HG03175 (cell line): ENCODE measurements at regions not wholly inside any gene's neighbourhood (a gene's known extent, or its start where the extent isn't known, plus 50 kb on each side); places are given as distances from the start of the nearest gene placed in this dataset.

ENCODE experiments used
- ATAC-seq: cut with Tn5 transposase; IDR thresholded peaks from one replicate; pipeline ENCODE4 v1.9.1; 2021; ENCODE audit warnings: mild to moderate bottlenecking, moderate library complexity; ENCODE audit not compliant: unreplicated experiment

DNA sequence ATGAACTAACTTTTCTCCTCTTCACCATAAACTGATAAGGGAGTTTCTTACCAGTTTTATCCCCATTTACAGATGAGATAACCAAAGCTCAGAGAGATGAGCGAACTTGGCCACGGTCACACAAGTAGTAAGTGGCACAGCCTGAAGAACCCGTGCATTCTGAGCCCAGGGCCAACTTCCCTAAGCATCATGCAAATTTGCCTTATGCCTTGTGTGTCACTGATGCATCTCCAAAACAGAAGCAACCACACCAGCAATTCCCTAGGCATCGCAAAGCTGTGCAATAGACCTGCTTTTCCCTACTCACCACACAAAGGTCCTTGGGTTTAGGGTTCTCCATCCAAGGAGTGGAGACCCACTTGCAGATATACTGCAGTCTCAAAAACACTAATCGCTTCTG lies 304.5 kb upstream of the KAZN start:
- no peak for ATAC-seq

DNA sequence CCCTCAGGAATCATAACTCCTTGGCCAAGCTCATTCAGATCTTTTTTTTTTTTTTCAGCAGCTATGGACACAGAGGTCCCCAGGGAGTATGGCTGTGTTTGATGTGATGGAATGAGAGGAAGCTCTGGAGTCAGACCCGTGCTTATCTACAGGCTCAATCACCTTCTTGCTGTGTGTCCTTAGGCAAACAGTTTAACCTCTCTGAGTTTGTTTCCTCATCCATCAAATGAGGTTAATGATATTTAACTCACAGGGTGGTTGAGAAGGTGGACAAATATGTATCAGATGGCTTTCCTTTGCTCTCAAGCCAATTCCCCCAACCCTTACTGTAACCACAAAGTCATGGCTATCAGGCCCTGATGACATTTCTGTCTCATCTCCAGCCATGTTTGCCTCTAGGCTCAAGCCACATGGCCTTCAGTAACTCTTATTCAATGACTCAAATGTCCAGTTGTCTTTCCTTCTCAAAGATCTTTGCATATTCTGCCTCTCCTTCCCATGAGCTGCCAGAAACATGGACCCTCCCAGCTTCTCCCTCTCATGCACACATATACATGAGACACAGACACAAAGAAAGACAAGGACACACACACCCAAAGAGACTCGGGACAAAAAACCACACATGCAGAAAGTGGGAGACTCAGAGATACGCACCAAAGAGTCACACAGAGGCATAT lies 303.5 kb upstream of the KAZN start:
- no peak for ATAC-seq

DNA sequence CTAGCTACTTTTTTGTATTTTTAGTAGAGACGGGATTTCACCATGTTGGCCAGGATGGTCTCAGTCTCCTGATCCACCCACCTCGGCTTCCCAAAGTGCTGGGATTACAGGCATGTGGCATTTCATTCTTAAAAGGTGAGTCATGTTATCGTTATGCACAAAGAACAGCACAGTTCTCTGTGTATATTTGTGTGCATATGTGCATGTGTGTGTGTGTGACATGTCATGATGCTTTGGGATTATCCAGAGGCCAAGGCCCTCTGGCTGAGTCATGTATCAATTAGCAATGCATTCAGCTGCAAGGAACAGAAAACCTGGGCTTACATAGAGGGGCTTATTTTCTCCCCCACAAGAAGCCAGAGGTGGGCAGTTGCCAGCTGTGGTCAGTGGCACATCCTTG lies 301.7 kb upstream of the KAZN start:
- no peak for ATAC-seq

DNA sequence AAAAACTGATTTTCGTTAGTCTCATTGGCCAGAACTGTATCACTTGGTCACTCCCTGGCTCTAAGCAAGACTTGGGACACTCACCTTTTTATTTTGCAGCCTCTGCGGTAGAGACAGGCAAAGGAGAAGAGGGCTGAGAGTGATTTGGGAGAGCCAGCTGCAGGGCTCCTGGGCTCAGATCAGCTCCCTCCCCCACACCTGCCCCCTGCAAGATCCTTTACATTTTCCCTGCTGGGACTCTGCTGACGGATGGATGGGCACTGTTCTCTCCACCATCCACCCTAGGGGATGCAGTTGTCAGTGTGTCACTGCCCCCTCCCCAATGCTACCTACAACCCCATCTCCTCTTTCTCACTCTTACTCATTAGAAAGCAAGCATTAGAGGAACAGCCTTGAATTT lies 301.1 kb upstream of the KAZN start:
- ATAC-seq = no peak

DNA sequence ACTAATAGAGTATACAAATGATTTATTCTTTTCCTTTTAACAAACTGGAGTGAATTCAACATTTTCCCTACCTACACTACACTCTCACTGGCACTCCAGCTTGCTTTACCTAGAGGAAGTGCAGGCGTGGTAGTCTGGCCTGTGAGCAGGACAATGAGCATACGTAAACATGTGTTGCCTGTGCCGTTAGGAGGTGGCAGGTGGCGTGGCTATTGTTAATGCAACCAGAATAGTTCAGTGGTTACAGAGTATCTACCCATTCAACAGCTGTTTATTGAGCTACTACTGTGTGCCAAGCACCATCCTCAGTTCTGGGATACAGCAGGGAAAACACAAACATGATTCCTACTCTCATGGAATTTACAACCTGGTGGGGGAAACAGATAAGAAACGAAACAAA lies 299.7 kb upstream of the KAZN start:
- ATAC-seq = no peak

DNA sequence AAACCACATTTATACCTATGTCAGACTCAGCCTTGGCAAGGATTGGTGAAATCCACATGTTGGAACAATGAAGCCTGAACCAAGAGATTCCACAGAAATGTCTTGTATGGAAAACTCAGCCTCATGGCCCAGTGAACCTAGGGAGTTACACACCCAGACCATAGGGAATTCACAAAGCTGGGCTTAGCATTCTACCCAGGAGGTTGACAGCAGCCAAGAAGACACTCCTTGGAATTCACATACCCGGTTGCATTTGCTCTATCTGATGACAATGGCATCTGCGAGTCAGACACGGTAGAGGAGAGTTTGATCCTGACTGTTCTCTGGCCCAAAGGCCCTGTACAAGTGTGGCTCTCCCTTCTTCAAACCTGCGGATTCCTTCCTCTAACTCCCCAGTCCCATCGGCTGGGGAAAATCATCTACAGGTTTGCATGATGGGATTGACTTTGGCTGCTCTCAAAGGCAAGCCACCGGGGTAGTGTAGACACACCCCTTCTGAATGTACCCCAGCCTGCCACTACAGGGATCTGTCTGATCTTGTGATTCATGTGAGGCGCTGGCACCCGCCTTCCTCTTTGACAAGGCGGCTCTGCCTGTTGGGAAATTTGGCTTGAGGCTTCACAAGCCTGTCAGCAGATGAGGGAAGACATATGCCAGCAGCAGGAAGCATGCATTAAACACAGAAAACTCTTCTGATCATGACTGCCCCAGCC lies 297.3 kb upstream of the KAZN start:
- no peak for ATAC-seq

DNA sequence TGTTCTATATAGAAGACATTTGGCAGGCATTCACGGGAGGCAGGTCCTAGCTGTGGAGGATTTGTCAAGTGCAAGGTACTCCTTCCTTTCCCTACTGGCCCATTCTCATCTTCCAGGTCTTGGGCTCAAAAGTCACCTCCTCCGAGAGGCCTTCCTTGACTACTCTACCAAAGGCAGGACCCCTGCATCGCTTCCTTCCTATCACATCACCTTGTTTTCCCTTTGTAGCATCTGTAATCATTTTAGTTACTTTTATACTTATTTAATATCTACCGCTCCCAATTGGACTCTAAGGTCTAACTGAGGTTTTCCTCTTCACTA lies 296.8 kb upstream of the KAZN start:
- no peak for ATAC-seq

DNA sequence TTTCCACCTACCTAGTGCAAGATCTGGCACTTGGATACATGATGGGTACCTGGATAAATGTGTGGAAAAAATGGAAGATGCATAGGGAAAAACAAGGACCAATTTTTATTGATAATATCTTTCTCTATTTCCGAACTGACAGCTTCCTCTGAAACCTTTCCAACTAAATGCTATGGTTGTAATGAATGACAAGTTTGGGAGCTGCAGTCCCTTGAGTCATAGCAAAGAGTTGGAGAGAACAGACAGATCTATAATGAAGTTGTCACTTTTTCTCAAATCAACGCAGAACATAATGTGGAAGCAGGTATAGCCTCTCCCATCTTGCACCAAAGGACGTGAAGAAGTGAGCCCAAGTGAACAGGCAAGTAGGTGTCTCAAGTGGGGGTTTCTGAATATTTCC lies 296.5 kb upstream of the KAZN start:
- no peak for ATAC-seq

DNA sequence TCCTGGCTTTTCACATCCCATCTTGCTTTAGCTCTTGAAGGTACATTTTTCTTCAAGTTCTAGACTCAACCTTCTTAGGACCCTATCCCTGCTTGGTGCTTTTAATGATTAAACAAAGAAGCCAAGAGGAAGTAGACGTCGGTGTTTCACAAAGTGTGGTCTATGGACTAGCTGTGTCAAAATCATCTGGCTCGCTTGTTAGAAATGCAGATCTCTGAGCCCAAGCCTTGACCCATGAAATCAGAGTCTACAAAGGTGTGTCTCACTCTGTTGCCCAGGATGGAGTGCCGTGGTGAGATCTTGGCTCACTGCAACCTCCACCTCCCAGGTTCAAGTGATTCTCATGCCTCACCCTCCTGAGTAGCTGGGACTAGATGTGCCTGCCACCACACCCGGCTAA lies 295.5 kb upstream of the KAZN start:
- no peak for ATAC-seq

DNA sequence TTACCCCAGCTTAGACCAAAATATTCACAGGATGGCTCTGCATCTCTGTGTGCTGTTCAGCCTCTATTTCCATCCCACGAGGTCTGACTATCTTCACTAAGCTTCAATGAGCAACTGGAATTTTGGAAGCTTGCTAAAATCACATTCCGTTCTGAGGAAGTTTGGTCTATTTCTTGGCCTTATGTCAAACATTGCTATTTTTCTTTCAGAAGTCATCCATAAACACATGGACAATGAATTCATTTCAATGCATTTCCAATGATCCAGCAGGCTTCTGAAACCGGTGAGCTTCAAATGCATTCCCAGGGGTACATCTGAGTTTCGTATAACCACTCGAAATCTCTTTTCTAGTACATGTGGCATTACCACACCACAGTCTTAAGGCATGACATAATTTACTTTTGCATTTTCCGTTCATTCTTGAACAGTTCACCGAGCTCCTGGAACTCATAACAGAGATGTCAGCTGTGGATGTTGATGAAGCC lies 294.1 kb upstream of the KAZN start:
- no peak for ATAC-seq

DNA sequence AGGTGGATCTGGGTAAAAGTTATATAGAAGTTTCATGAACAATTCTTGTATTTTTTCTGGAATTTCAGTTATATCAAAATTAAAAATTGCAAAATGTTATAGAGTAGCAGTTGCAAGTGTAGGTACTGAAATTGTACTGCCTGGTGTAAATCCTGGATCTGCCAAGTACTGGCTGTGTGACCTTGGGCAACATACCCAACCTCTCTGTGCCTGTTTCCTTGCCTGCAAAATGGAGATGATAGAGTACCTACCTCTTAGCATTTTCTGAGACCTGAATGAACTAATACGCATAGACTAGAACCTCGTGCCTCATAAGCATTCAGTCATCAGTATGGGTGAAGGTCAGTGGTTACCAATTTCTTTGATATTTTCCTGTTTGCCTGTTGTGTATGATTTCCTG lies 290.0 kb upstream of the KAZN start:
- ATAC-seq = no peak

DNA sequence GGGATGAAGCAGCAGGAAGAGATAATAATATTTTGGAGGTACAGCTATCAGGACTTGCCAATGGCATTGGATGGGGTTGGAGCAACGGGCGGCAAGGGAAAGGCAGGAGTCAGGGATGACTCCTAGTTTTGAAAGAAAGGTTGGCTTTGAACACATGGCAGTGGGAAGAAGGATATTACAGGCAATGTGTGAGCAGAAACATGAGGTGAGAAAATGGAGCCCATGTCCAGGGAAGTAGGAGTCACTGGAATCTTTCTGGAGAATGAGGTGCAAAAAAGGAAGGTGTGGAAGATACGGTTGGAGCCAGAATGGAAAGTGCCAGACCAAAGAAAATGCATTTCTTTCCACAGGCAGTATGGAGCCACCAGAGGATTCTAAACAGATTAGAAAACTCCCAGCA lies 288.5 kb upstream of the KAZN start:
- ATAC-seq = no peak

DNA sequence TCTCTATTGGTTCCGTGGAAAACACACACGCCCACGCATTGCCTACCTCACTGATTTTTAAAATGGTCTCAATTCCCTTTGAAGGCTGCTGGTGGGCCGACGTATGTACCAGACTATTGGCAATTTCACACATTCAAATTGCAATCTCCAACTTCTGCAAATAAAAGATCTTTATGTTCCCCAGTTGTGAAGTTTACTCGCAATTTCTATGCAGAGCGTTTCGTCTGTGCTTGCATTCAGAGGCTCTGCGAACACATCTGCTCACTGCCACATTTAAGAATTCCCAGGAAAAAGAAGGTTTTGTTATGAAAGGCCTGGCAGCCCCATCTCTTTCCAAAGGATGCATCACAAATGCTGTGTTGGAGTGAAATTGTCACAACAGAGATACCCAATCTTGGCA lies 288.0 kb upstream of the KAZN start:
- ATAC-seq = no peak

DNA sequence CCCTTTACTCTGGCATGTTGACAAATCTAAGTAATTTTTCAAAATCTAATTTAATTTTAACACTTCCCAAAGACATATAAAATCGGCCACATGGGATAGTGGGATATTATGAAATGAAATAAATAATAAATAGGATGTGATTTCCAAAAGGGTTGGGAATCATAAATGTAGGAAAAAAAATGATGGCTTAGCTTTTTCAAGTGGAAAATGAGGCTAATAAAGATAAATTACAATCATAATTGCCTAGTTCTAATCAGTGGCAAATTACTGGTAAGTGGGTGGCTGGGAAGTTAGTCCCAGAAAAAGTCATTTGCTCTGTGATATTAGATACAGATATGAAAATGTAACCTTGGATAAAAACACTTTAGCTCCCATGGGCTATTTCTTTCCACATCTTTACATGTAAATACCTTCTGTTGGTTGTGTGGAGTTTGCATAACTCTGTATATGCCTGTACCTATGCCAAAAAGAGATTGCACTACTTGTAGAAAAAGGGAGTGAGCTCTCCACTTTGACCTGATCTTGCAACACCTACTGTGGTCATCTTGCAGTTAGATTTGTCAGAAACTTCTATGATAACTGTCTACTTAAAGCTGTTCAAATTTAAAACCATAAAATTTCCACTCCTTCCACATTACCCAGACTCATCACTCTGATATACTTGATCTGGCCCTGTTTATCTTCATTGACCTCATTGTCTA lies 284.6 kb upstream of the KAZN start:
- ATAC-seq = no peak

DNA sequence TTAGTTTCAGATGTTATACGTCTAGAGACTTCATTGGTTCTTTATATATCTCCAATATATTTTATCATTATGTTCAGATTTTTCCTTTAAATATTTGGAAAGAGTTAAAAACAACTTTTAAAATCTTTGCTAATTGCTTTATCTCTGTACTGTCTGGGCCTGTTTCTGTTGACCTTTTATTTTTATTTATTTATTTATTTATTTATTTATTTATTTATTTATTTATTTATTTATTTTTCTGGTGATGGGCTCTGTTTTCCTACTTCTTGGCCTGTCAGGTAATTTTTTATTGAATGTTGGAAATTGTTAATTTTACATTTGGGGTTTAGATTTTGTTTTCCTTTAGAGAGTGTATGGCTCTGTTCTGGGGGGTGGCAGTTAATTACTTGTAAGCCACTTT lies 279.7 kb upstream of the KAZN start:
- no peak for ATAC-seq

DNA sequence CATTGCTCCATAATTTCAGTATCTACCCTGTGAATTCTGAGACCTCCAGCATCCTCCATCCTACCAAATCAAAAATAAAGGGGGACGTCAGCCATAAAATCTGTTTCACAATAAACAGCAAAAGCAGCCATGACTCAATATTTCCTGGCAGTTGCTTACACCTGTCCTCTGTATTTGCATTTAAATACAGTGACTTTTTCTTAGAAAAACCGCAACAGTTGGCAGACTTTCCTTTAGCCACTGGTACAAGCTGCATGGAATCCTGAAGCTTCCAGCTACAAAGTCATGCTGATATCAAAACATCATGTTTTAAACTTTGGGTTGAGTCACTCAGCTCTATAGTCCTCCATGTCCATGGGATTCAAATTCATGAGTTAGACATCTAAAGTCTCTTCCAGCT lies 278.0 kb upstream of the KAZN start:
- no peak for ATAC-seq

DNA sequence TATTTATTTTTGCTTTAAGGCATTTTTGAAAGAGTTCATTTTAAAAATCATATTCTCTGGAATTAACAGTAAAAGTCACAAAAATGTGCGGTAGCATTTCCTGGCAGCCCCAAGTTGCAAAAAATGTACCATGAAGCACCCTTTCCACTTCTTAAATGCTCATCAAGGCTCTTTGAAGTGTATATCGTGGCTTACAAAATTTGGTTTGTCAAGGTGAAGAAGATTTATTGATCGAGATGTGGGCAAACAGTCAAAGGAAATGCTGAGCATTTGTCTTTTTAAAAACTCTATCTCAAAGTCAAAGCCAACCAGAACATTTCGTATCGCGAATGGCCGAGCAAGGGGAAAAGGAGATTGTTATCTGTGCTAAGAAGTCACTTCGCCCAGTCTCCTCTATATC lies 277.5 kb upstream of the KAZN start:
- no peak for ATAC-seq

DNA sequence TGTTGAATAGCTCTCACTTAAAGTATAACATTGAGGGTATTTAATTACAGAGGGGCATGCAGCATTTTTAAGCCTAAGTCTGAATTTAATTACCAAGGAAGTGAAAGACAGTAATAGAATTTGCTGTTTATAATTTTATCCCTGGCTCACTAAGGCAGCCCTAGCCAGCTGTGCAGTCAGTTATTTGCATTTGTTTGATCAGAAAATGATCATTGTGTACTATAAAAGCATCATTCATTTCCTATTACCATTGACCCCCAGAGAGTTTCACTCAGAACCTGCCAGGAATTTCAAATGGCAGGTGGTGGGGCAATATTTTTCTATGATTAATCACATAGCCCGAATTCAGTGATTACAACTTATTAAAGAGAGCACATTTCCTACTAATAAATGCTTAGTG lies 277.1 kb upstream of the KAZN start:
- ATAC-seq = no peak

DNA sequence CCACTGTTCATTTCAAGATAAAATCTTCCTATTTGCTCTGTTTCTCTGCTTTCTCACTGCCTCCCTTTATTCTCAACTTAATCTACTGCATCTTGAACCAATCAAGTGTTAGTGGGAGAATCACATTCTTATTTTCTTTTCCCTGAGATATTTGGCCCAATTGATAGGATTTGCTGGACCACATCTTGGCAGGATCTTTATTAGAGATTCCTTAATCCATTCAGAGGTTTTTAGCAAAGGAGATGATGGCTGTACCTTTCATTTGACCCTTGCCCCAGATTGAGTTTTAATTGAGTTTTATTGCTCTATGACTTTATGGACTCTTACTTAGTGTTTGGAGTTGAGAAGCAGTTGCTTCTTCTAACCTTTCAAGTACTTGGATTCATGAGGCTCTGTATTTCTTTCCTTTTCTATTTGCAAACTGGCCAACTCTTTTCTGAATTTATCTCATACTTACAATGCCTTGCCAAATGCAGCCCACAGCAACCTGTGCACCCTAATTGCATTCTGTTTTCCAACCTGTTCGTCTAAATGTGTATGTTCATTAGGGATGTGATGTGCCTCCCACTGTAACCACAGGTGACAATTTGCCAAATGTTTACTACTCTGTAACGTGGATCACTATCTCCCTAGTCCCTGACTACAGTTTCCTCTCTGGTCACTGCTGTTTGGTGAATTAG lies 274.8 kb upstream of the KAZN start:
- ATAC-seq = no peak

DNA sequence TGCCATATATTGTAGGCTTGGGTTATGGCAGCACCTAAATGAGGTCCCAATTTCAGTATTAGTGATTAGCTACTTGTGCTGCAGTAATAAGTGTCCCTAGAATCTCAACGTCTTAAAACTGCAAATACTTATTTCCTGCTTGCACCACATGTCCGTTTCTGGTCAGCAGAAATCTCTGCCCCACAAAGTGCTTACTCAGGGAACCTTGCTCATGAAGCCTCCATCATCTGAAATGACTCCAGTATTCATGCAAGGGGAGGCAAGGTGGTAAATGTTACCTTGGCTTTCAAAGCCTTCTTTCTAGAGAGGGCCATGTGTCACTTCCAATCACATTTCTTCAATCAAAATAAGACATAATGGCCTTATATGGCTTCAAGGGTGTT lies 274.2 kb upstream of the KAZN start:
- no peak for ATAC-seq

DNA sequence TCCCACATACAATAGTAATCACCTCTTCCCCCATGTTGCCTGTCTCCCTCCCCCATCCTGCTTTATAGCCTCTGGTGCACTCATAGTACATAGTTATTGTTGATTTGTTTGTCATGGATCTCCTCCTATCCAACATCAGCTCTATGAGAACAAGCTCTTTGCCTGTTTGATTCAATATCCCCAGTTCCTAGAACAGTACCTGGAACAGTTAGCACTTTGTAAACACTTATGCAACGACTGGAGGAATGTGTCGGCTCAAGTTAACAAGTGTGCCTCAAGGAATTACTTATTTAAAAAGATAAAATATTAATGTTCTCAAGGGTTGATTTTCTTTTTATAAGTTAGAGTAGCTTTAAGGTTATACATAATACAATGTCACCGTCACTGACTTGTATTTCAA lies 271.6 kb upstream of the KAZN start:
- no peak for ATAC-seq

DNA sequence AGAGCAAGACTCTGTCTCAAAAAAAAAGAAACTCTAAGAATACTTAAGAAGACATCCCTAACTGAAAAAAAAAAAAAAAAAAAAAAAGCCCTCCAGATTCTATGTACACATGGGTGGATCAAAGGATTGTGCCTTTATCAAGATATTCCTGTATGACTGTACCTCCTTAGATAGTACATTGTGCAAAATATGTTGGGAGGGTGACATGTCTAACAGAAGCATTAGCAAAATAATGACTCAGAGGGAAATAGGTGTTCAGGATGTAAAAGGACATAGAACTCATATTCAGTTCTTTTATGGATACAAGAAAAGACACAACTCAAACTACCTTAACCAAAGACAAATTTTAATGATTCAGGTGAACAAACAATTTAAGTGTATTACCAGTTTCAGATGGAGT lies 269.8 kb upstream of the KAZN start:
- ATAC-seq = no peak
